ENCODE measurements at regions not wholly inside any gene's neighbourhood (a gene's known extent, or its start where the extent isn't known, plus 50 kb on each side); places are given as distances from the start of the nearest gene placed in this dataset.

DNA sequence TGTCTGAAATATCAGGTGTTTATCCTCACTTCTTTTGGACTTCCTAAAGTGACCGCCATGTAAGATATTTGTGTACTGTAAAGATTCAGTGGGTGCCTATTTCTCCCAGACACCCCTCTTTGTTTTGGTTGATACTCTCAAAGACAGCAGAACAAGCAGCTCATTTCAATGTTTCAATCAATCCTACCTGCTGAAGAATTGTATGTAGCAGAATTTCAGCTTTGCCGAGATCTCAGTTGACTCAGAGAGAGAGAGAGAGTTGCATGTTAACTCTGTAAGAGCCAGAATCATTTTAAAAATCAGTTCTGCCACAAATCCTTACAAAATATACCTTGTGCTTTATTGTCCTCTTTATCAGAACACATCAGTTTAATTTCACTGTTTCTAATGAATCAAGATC is 987.3 kb downstream of the ADGRL2 start:
- 29% methylated on average over 2 of the region's 2 CpGs for WGBS (ENCODE audit: insufficient coverage, insufficient replicate concordance, low lambda C conversion rate, missing lambda C conversion rate)
- no peak overlapping the region for H3K4me3 ChIP-seq
- in situ Hi-C loops (cut with MboI): no loop called here
- no peak overlapping the region for H3K4me2 ChIP-seq (ENCODE audit: control insufficient read depth, insufficient read depth)
- ChIA-PET SMC1A (ENCODE audit: uncharacterized antibody, unreplicated experiment) (interaction anchor here (0.5 to 1.4 kb wide), 3 partner anchors 10 to 93 kb away, joined by 3 read pairs; no protein-coding TSS in a partner anchor), CTCF (no interaction called here), POLR2A (no interaction called here), RAD21 (ENCODE audit: unreplicated experiment) (no interaction called here)
- no peak overlapping the region for H3K9ac ChIP-seq (ENCODE audit: control insufficient read depth, insufficient read depth, low read length)
- no peak for TF ChIP-seq HDAC2 (IDR thresholded peaks at IDR 0.05)
- TF ChIP-seq TAF1 (IDR thresholded peaks at IDR 0.05; ENCODE audit: borderline replicate concordance, low read depth, low read length): no peak
- no peak for TF ChIP-seq POLR2AphosphoS2 (IDR thresholded peaks at IDR 0.05; ENCODE audit: low read depth, low read length)
- TF ChIP-seq PML (IDR thresholded peaks at IDR 0.05; ENCODE audit: low read length): no peak
- no peak for TF ChIP-seq CHD1 (IDR thresholded peaks at IDR 0.05; ENCODE audit: low read depth, low read length)
- TF ChIP-seq SUPT20H (IDR thresholded peaks at IDR 0.05; ENCODE audit: borderline replicate concordance, control insufficient read depth, low read depth, low read length): no peak
- no peak for TF ChIP-seq NFYB (IDR thresholded peaks at IDR 0.05; ENCODE audit: insufficient read depth, low read depth, low read length)
- TF ChIP-seq EGR1 (IDR thresholded peaks at IDR 0.05; ENCODE audit: borderline replicate concordance in 1 of 2, low read depth in 2 of 2, low read length in 2 of 2): no peak
- TF ChIP-seq, protein P1, sequence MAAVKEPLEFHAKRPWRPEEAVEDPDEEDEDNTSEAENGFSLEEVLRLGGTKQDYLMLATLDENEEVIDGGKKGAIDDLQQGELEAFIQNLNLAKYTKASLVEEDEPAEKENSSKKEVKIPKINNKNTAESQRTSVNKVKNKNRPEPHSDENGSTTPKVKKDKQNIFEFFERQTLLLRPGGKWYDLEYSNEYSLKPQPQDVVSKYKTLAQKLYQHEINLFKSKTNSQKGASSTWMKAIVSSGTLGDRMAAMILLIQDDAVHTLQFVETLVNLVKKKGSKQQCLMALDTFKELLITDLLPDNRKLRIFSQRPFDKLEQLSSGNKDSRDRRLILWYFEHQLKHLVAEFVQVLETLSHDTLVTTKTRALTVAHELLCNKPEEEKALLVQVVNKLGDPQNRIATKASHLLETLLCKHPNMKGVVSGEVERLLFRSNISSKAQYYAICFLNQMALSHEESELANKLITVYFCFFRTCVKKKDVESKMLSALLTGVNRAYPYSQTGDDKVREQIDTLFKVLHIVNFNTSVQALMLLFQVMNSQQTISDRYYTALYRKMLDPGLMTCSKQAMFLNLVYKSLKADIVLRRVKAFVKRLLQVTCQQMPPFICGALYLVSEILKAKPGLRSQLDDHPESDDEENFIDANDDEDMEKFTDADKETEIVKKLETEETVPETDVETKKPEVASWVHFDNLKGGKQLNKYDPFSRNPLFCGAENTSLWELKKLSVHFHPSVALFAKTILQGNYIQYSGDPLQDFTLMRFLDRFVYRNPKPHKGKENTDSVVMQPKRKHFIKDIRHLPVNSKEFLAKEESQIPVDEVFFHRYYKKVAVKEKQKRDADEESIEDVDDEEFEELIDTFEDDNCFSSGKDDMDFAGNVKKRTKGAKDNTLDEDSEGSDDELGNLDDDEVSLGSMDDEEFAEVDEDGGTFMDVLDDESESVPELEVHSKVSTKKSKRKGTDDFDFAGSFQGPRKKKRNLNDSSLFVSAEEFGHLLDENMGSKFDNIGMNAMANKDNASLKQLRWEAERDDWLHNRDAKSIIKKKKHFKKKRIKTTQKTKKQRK (IDR thresholded peaks at IDR 0.05; ENCODE audit: low read depth, low read length): no peak
- no peak for TF ChIP-seq HDGF (IDR thresholded peaks at IDR 0.05)
- no peak for TF ChIP-seq RBBP5 (conservative IDR thresholded peaks at IDR 0.05)
- TF ChIP-seq RAD21 (IDR thresholded peaks at IDR 0.05; ENCODE audit: insufficient read depth, low read depth, low read length): no peak
- TF ChIP-seq SREBF1 (IDR thresholded peaks at IDR 0.05; ENCODE audit: low read length): no peak
- no peak for TF ChIP-seq MYC (IDR thresholded peaks at IDR 0.05; ENCODE audit: insufficient read depth, insufficient read length, insufficient replicate concordance, low read length, severe bottlenecking)
- TF ChIP-seq, protein P2, sequence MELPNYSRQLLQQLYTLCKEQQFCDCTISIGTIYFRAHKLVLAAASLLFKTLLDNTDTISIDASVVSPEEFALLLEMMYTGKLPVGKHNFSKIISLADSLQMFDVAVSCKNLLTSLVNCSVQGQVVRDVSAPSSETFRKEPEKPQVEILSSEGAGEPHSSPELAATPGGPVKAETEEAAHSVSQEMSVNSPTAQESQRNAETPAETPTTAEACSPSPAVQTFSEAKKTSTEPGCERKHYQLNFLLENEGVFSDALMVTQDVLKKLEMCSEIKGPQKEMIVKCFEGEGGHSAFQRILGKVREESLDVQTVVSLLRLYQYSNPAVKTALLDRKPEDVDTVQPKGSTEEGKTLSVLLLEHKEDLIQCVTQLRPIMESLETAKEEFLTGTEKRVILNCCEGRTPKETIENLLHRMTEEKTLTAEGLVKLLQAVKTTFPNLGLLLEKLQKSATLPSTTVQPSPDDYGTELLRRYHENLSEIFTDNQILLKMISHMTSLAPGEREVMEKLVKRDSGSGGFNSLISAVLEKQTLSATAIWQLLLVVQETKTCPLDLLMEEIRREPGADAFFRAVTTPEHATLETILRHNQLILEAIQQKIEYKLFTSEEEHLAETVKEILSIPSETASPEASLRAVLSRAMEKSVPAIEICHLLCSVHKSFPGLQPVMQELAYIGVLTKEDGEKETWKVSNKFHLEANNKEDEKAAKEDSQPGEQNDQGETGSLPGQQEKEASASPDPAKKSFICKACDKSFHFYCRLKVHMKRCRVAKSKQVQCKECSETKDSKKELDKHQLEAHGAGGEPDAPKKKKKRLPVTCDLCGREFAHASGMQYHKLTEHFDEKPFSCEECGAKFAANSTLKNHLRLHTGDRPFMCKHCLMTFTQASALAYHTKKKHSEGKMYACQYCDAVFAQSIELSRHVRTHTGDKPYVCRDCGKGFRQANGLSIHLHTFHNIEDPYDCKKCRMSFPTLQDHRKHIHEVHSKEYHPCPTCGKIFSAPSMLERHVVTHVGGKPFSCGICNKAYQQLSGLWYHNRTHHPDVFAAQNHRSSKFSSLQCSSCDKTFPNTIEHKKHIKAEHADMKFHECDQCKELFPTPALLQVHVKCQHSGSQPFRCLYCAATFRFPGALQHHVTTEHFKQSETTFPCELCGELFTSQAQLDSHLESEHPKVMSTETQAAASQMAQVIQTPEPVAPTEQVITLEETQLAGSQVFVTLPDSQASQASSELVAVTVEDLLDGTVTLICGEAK (IDR thresholded peaks at IDR 0.05; ENCODE audit: borderline replicate concordance): no peak
- TF ChIP-seq MEF2A (IDR thresholded peaks at IDR 0.05; ENCODE audit: insufficient read depth, low read depth, low read length): no peak
- TF ChIP-seq MXI1 (IDR thresholded peaks at IDR 0.05; ENCODE audit: low read depth, low read length): no peak
- H4K20me1 ChIP-seq (ENCODE audit: control insufficient read depth, insufficient read depth): no peaks in the 10 kb centered on the region
- DNase-seq (ENCODE audit: low read depth, low spot score) (no peak), FAIRE-seq (no peak), ATAC-seq (no peak)
- H3K27ac ChIP-seq (ENCODE audit: control insufficient read depth, insufficient read depth): no peak overlapping the region
- intact Hi-C loops (cut with micrococcal nuclease; ENCODE audit: unreplicated experiment): no loop called here
- H2AFZ ChIP-seq (ENCODE audit: control insufficient read depth, low read depth, low read length): no peak overlapping the region
- no peaks in the 10 kb centered on the region; the same call in 2 of the 3 replicates for H3K9me3 ChIP-seq (replicated peaks; ENCODE audit: control insufficient read depth, insufficient read depth, low read length)
- no peaks in the 10 kb centered on the region for H3K36me3 ChIP-seq (ENCODE audit: control insufficient read depth in 2 of 2, insufficient read depth in 2 of 2, low read length in 1 of 2)
- H3K4me1 ChIP-seq (ENCODE audit: control insufficient read depth, insufficient read depth, low read length): no peaks in the 10 kb centered on the region
- H3K79me2 ChIP-seq (ENCODE audit: control insufficient read depth, insufficient read depth, low read length): no peaks in the 10 kb centered on the region
- BruUV-seq (replicated peaks): no TSS peak
- no peaks in the 10 kb centered on the region for H3K27me3 ChIP-seq (replicated peaks in 1 of 2; ENCODE audit: control insufficient read depth in 2 of 2, insufficient read depth in 2 of 2, low read length in 1 of 2)
